LNCaP clone FGC (cell line): ENCODE measurements at regions not wholly inside any gene's neighbourhood (a gene's known extent, or its start where the extent isn't known, plus 50 kb on each side); places are given as distances from the start of the nearest gene placed in this dataset.

Experiments
- DNase-seq: peaks from one replicate; pipeline ENCODE4 v3.0.0-alpha.2; 2011; ENCODE audit warnings: low read depth
- H3K4me3 ChIP-seq: 2 replicates; pipeline ENCODE4 v1.5.1; 2011; ENCODE audit warnings: mild to moderate bottlenecking, low read depth, low read length, control low read depth
- TF ChIP-seq, protein P1 (sequence below): IDR thresholded peaks from 2 replicates; pipeline ENCODE4 v1.5.1; 2012; ENCODE audit warnings: mild to moderate bottlenecking; ENCODE audit not compliant: control insufficient read depth, insufficient read depth; ENCODE audit errors: extremely low read depth

DNA sequence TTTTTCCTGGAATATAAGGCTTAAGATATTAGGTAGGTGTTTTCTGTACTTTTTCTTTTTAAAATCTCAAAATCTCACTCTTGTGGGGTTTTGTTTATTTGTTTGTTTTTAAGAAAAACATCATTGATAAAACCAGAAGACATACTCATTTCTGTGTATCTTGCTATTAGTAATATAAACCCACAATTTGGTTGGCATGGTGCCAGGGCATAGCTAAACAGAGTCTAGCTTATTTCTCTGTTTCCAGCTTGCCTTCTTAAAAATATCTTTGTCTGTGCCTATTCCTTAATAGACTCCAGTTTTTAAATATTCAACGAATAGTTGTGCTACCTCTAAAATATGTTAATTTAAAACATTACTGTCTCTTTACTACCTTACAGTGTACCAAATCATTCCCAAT, 1121.9 kb upstream of the PCDH20 start:
- no peak for DNase-seq
- TF ChIP-seq, protein P1, sequence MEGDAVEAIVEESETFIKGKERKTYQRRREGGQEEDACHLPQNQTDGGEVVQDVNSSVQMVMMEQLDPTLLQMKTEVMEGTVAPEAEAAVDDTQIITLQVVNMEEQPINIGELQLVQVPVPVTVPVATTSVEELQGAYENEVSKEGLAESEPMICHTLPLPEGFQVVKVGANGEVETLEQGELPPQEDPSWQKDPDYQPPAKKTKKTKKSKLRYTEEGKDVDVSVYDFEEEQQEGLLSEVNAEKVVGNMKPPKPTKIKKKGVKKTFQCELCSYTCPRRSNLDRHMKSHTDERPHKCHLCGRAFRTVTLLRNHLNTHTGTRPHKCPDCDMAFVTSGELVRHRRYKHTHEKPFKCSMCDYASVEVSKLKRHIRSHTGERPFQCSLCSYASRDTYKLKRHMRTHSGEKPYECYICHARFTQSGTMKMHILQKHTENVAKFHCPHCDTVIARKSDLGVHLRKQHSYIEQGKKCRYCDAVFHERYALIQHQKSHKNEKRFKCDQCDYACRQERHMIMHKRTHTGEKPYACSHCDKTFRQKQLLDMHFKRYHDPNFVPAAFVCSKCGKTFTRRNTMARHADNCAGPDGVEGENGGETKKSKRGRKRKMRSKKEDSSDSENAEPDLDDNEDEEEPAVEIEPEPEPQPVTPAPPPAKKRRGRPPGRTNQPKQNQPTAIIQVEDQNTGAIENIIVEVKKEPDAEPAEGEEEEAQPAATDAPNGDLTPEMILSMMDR, result no peak
- H3K4me3 ChIP-seq, result no peak overlapping the region

DNA sequence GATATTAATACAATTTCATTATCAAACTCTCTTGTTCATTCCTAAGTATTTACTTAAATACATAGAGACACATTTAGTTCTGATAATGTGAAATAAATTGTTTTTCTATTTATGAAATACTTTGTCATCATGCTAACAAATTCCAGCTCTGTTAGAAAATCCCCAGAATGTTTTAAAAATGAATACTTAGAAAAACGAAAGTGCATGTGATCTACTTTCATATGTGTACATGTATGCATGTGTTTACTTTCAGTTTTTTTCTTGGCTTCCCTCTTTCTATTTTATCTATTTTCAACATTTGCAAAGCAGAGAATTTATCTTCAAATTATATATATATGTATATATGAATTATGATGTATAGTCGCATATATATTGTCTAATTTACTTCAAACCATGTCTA, 1110.0 kb upstream of the PCDH20 start:
- DNase-seq, result no peak
- no peak overlapping the region for H3K4me3 ChIP-seq
- TF ChIP-seq, protein P1, result no peak

DNA sequence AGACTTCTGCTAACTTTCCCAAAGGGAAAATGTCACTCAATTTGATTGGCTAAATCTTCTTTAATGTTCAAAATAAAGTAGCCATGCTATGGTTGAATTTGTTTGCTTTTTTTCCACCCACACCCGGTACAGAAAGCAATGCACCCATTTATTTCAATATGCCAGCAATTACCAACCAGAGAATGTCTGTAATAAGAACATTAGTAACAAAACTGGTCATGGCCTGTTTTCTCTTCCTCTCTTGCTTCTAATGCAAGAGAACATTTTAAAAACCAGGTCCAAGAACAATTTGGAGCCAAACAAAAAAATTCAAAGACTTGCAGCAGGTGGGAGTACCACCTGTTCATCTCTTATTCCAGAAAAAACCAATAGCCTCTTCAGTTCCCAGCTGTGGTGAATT, 1108.8 kb upstream of the PCDH20 start:
- no peak for DNase-seq
- TF ChIP-seq, protein P1, result no peak
- no peak overlapping the region for H3K4me3 ChIP-seq

DNA sequence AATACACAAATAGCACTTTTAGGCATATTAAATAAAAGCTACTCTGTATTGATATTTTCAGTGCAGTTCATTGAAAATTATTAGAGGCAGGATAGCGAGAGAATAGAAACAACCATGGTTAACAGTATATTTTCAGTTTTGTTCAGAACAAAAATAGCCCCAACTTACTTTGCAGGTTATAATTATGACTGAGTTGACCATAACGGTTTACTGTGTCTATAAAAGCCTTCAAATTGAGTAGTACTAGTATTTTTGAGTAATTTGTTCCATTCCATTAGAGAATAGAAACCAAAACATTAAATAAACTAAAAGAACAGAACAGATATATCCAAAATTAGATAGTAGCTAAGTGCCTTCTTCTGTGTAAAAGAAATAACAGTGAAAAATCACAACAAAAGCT, 1108.4 kb upstream of the PCDH20 start:
- no peak for DNase-seq
- TF ChIP-seq, protein P1, result no peak
- no peak overlapping the region for H3K4me3 ChIP-seq

DNA sequence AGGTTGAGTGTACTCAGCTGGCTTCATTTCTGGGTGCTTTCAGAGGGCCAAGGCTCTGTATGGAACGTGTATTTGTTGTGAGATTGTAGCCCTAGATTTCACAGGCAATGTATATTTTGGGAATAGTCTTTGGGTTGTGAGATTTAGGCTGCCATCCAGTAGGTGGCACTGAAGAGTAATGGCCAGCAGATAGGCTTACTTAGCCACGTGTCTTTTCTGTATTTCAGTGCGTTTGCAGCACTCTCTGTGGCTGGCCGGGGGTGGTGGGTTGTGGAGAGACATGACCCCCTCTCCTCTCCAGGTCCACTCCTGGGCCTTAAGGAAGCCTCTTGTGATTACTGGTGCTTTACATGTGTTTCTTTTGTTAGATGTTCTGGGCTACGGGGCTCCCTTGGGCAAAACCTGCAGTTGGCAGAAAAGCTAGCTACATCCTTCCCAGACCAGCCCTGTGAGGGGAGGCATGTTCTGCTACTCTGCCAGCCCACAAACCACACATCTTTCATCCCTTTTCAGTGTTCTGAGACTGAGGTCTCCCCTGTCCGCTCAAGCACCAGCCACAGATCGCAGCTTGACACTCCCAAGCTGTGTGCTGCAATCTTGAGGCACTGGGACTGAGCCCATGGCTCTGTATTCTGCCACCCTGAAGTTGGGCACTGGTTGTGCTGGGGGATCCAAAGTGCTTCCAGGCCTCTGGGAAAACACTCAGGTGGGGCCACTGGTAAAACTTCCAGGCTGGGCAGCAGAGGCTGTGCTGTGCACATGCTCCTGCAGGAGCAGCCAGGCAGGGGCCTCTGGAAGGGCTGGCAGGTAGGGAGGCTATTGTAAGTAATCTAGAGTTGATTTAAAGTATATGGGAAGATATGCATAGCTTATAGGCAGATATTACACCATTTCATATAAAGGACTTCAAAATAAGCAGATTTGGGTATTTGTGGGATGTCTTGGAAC, 1096.8 kb upstream of the PCDH20 start:
- TF ChIP-seq, protein P1, result peak; percentile 68
- no peak for DNase-seq
- no peak overlapping the region for H3K4me3 ChIP-seq

DNA sequence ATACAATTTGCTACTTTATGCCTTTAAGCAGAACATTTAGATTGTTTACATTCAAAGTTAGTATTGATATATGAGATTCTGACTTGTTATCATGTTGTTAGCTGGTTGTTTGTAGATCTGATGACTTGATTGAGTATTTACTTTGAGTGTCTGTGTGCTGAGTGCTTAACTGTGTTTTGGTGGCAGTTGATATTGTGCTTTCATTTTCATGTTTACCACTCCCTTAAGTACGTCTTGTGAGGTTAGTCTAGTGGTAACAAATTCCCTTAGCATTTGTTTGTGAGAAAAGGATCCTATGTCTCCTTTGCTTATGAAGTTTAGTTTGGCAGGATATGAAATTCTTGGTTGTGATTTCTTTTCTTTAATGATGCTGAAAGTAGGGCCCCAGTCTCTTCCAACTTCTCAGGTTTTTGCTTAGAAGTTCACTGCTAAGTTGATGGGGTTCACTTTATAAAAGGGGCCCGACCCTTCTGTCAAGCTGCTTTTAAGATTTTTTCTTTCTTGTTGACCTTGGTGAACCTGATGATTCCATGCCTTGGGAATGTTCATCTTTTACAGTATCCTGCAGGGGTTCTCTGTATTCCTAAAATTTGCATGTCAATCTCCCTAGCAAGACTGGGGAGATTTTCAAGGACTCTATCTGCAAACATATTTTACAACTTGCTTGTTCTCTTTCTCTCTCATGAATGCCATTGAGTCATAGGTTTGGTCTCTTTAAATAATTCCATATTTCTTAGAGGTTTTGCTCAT, 1095.4 kb upstream of the PCDH20 start:
- no peak overlapping the region for H3K4me3 ChIP-seq
- TF ChIP-seq, protein P1, result no peak
- DNase-seq, result peak; percentile 33
